ENCODE measurements at regions not wholly inside any gene's neighbourhood (a gene's known extent, or its start where the extent isn't known, plus 50 kb on each side); places are given as distances from the start of the nearest gene placed in this dataset.

GRCh38 chr2:60652832-60653340 lies 99.4 kb upstream of the BCL11A start:
- H3K27ac Mint-ChIP-seq, result no peak overlapping the region
- no peak for DNase-seq
- H3K9me3 Mint-ChIP-seq, result no peaks in the 10 kb centered on the region
- TF ChIP-seq, protein P1, sequence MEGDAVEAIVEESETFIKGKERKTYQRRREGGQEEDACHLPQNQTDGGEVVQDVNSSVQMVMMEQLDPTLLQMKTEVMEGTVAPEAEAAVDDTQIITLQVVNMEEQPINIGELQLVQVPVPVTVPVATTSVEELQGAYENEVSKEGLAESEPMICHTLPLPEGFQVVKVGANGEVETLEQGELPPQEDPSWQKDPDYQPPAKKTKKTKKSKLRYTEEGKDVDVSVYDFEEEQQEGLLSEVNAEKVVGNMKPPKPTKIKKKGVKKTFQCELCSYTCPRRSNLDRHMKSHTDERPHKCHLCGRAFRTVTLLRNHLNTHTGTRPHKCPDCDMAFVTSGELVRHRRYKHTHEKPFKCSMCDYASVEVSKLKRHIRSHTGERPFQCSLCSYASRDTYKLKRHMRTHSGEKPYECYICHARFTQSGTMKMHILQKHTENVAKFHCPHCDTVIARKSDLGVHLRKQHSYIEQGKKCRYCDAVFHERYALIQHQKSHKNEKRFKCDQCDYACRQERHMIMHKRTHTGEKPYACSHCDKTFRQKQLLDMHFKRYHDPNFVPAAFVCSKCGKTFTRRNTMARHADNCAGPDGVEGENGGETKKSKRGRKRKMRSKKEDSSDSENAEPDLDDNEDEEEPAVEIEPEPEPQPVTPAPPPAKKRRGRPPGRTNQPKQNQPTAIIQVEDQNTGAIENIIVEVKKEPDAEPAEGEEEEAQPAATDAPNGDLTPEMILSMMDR (IDR thresholded peaks at IDR 0.05), result no peak
- peaks cover 37% of the 10 kb centered on the region for H3K27me3 Mint-ChIP-seq (ENCODE audit: insufficient read depth)
- no peaks in the 10 kb centered on the region for H3K4me1 Mint-ChIP-seq (ENCODE audit: low read depth)
- no peaks in the 10 kb centered on the region for H3K36me3 Mint-ChIP-seq (ENCODE audit: low read depth)
- no peak overlapping the region for H3K4me3 Mint-ChIP-seq

- Mint-ChIP-seq H3K27ac (no peak overlapping the region), H3K9me3 (no peaks in the 10 kb centered on the region), H3K4me1 (ENCODE audit: low read depth) (no peaks in the 10 kb centered on the region), H3K4me3 (no peak overlapping the region), H3K36me3 (ENCODE audit: low read depth) (no peaks in the 10 kb centered on the region), H3K27me3 (ENCODE audit: insufficient read depth) (peaks cover 27% of the 10 kb centered on the region)
- DNase-seq, result no peak
- TF ChIP-seq, protein P1 (IDR thresholded peaks at IDR 0.05), result no peak
Observed at GRCh38 chr2:60657673-60658072, 98.4 kb upstream of the PAPOLG start.

DNA sequence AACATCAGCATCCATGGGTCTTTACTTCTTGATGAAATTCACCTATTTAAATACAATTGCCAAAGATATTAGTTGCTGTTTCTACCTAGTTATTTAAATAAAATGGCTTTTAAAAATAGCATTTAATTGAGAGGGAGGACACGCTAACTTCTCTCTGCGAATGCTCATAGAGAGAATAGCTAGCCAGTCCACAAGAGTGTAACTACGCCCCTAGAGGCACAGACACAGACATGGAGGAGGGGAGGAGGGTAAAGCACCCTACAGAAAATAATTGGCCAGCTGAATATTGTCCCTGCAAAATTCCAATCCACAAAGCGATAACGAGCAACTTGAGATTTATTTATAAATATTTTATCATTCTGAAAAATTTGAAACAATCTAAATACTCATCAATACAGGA lies 97.0 kb upstream of the PAPOLG start:
- no peak for DNase-seq
- H3K9me3 Mint-ChIP-seq, result no peaks in the 10 kb centered on the region
- H3K36me3 Mint-ChIP-seq (ENCODE audit: low read depth), result no peaks in the 10 kb centered on the region
- H3K4me1 Mint-ChIP-seq (ENCODE audit: low read depth), result no peaks in the 10 kb centered on the region
- H3K27me3 Mint-ChIP-seq (ENCODE audit: insufficient read depth), result peaks cover 19% of the 10 kb centered on the region
- TF ChIP-seq, protein P1 (IDR thresholded peaks at IDR 0.05), result no peak
- no peak overlapping the region for H3K27ac Mint-ChIP-seq
- H3K4me3 Mint-ChIP-seq, result no peak overlapping the region

- no peak for DNase-seq
- Mint-ChIP-seq H3K4me3 (no peak overlapping the region), H3K9me3 (no peaks in the 10 kb centered on the region), H3K36me3 (ENCODE audit: low read depth) (no peaks in the 10 kb centered on the region), H3K27me3 (ENCODE audit: insufficient read depth) (peaks cover 14% of the 10 kb centered on the region), H3K27ac (no peak overlapping the region), H3K4me1 (ENCODE audit: low read depth) (no peaks in the 10 kb centered on the region)
- TF ChIP-seq, protein P1 (IDR thresholded peaks at IDR 0.05), result no peak
Observed at GRCh38 chr2:60661073-60661738, 94.9 kb upstream of the PAPOLG start.

DNA sequence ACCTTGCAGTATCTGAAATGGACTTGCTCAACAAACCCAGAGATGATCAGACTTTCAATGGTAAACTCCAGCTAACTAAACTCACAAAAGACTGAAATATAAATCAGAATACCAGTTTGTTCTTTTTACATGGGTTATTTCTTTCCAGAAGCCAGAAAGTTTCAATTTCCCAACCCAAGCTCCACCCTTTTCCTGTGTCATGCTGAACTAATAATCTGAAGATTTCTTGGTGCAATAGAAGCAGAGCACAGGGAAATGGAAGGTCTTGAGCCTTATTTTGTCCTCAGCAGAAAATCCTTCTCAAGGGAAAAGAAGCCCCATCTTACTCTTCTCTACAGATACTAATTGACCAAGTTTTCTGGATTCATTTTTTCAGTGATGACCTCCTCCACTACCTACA lies 93.3 kb upstream of the PAPOLG start:
- Mint-ChIP-seq H3K27me3 (ENCODE audit: insufficient read depth) (peaks cover 11% of the 10 kb centered on the region), H3K36me3 (ENCODE audit: low read depth) (no peaks in the 10 kb centered on the region), H3K4me1 (ENCODE audit: low read depth) (no peaks in the 10 kb centered on the region), H3K9me3 (no peaks in the 10 kb centered on the region), H3K4me3 (no peak overlapping the region), H3K27ac (no peak overlapping the region)
- no peak for DNase-seq
- TF ChIP-seq, protein P1 (IDR thresholded peaks at IDR 0.05), result no peak

Data from HFFc6 (cell line).